GM12878 (cell line): ENCODE measurements at regions not wholly inside any gene's neighbourhood (a gene's known extent, or its start where the extent isn't known, plus 50 kb on each side); places are given as distances from the start of the nearest gene placed in this dataset.

ENCODE experiments used
- ATAC-seq: fragments of 200-7000 bp; cut with Tn5 transposase; 3 replicates; pipeline ENCODE4 v1.9.1; 2020; ENCODE audit warnings: mild to moderate bottlenecking, moderate library complexity
- BruUV-seq: library from RNA; stranded (reverse); fragments of 400-500 nt; replicated peaks from 2 replicates; lab custom pipeline; 2021; lab: Mats Ljungman, UMichigan
- CTCF ChIA-PET: fragments of 300-600 bp; sonication (Branson Sonifier 250); formaldehyde crosslinking; extraction: SDS; loops from one replicate; lab custom pipeline; 2021; ENCODE audit warnings: inconsistent platforms; lab: Yijun Ruan, JAX
- POLR2A ChIA-PET: fragments of 350-600 bp; formaldehyde crosslinking; extraction: SDS; loops from one replicate; lab custom pipeline; 2021; ENCODE audit warnings: inconsistent platforms; lab: Charles Lee
- RAD21 ChIA-PET: fragments of 300-600 bp; sonication (Branson Sonifier 250); formaldehyde crosslinking; loops from one replicate; lab custom pipeline; 2023; ENCODE audit warnings: antibody characterized with exemption; ENCODE audit not compliant: unreplicated experiment; lab: Charles Lee
- SMC1A ChIA-PET: fragments of 300-600 bp; sonication (Branson Sonifier 250); formaldehyde crosslinking; loops from one replicate; lab custom pipeline; 2023; ENCODE audit not compliant: unreplicated experiment, uncharacterized antibody; lab: Charles Lee
- DNase-seq: peaks from one replicate; pipeline ENCODE4 v3.0.0-alpha.2; 2011; ENCODE audit warnings: low read depth, low spot score
- FAIRE-seq: peaks from 3 replicates; lab custom pipeline; 2011; peaks lifted over from hg19 to GRCh38; lab: Jason Lieb, UNC
- H2AFZ ChIP-seq: 2 replicates; pipeline ENCODE4 v1.6.0; 2011; ENCODE audit warnings: low read depth, low read length, control low read depth; ENCODE audit not compliant: control insufficient read depth
- H3K27ac ChIP-seq: 2 replicates; pipeline ENCODE4 v1.5.1; 2011; ENCODE audit warnings: control low read depth; ENCODE audit not compliant: control insufficient read depth, insufficient read depth
- H3K27me3 ChIP-seq, 2 experiments: replicated peaks in 1 of 2; 2 replicates each; pipeline versions ENCODE4 v1.6.0 to v1.6.1; 2011; ENCODE audit warnings: low read length in 1 of 2; ENCODE audit not compliant: control insufficient read depth in 2 of 2, insufficient read depth in 2 of 2
- H3K36me3 ChIP-seq, 2 experiments: 2 replicates each; pipeline ENCODE4 v1.5.1; 2011; ENCODE audit warnings: low read length in 1 of 2; ENCODE audit not compliant: control insufficient read depth in 2 of 2, insufficient read depth in 2 of 2
- H3K4me1 ChIP-seq: 2 replicates; pipeline ENCODE4 v1.6.1; 2011; ENCODE audit warnings: mild to moderate bottlenecking, low read length, moderate library complexity, mixed read lengths; ENCODE audit not compliant: control insufficient read depth, insufficient read depth
- H3K4me2 ChIP-seq: 2 replicates; pipeline ENCODE4 v1.6.0; 2011; ENCODE audit warnings: control low read depth; ENCODE audit not compliant: control insufficient read depth, insufficient read depth
- H3K4me3 ChIP-seq: fragments of 200-600 bp; sonication (generic); 2 replicates; pipeline ENCODE4 v1.5.1; 2016
- H3K79me2 ChIP-seq: 2 replicates; pipeline ENCODE4 v1.6.0; 2011; ENCODE audit warnings: low read length; ENCODE audit not compliant: control insufficient read depth, insufficient read depth
- H3K9ac ChIP-seq: 2 replicates; pipeline ENCODE4 v1.8.0; 2011; ENCODE audit warnings: low read length, control low read depth, mixed read lengths; ENCODE audit not compliant: control insufficient read depth, insufficient read depth
- H3K9me3 ChIP-seq: replicated peaks from 3 replicates; pipeline ENCODE4 v1.5.1; 2011; ENCODE audit warnings: mild to moderate bottlenecking, low read length; ENCODE audit not compliant: control insufficient read depth, insufficient read depth
- H4K20me1 ChIP-seq: 2 replicates; pipeline ENCODE4 v1.6.0; 2011; ENCODE audit not compliant: control insufficient read depth, insufficient read depth
- BACH1 ChIP-seq: fragments of 450-650 bp; IDR thresholded peaks from 2 replicates; pipeline ENCODE4 v1.6.1; 2017; ENCODE audit warnings: mild to moderate bottlenecking, borderline replicate concordance
- CEBPB ChIP-seq, 2 experiments: fragments of 150-350 bp in 1 of 2; IDR thresholded peaks; 2 replicates each; pipeline ENCODE4 v1.6.1; 2012 to 2014; ENCODE audit warnings: low read depth in 2 of 2, low read length in 2 of 2, borderline replicate concordance in 1 of 2, inconsistent platforms in 1 of 2
- FOXK2 ChIP-seq: fragments of 450-650 bp; IDR thresholded peaks from 2 replicates; pipeline ENCODE4 v1.6.1; 2017; ENCODE audit warnings: mild to moderate bottlenecking, moderate library complexity
- HDAC2 ChIP-seq: fragments of 200-600 bp; sonication (generic); IDR thresholded peaks from 2 replicates; pipeline ENCODE4 v1.6.1; 2017
- IRF5 ChIP-seq: fragments of 450-650 bp; IDR thresholded peaks from 2 replicates; pipeline ENCODE4 v1.6.1; 2017; ENCODE audit warnings: borderline replicate concordance
- RUNX3 ChIP-seq: IDR thresholded peaks from 2 replicates; pipeline ENCODE4 v1.6.1; 2012; ENCODE audit warnings: low read length, inconsistent platforms
- SMAD5 ChIP-seq: IDR thresholded peaks from 2 replicates; pipeline ENCODE4 v1.6.1; 2016; ENCODE audit warnings: antibody characterized with exemption, low read depth
- SMC3 ChIP-seq: IDR thresholded peaks from 2 replicates; pipeline ENCODE4 v1.6.1; 2011; ENCODE audit warnings: low read length, improper control_type of control experiment, borderline replicate concordance
- TAF1 ChIP-seq: IDR thresholded peaks from 2 replicates; pipeline ENCODE4 v1.6.1; 2011; ENCODE audit warnings: mild to moderate bottlenecking, low read depth, low read length, borderline replicate concordance
- TBL1XR1 ChIP-seq: IDR thresholded peaks from 2 replicates; pipeline ENCODE4 v1.6.1; 2012; ENCODE audit warnings: low read depth, low read length, improper control_type of control experiment
- WGBS: methylation state at CpG from one replicate; pipeline ENCODE4 v1.1.6; 2016; ENCODE audit warnings: low lambda C conversion rate; ENCODE audit not compliant: insufficient replicate concordance, insufficient coverage; ENCODE audit errors: missing lambda C conversion rate; 5-methylcytosine and 5-hydroxymethylcytosine counted together
- in situ Hi-C: fragments of 300-500 bp; cut with MboI; formaldehyde crosslinking; loops from 9 replicates; pipeline ENCODE4 v1.14.3; 2018; ENCODE audit warnings: mixed read lengths
- intact Hi-C: fragments of 100-400 bp; cut with micrococcal nuclease; formaldehyde crosslinking; loops from one replicate; pipeline ENCODE4 v1.14.2; 2022; ENCODE audit not compliant: unreplicated experiment
- TF ChIP-seq, protein P1 (sequence below): IDR thresholded peaks from 2 replicates; pipeline ENCODE4 v1.6.1; 2011; ENCODE audit warnings: mild to moderate bottlenecking, low read depth, low read length, moderate library complexity; ENCODE audit not compliant: insufficient replicate concordance
- TF ChIP-seq, protein P2 (sequence below): fragments of 450-650 bp; IDR thresholded peaks from 2 replicates; pipeline ENCODE4 v1.6.1; 2017; ENCODE audit warnings: mild to moderate bottlenecking, low read depth, inconsistent platforms; ENCODE audit not compliant: poor library complexity, severe bottlenecking

- Histone ChIP-seq H3K9ac (no peak overlapping the region), H3K36me3 (no peaks in the 10 kb centered on the region), H3K4me1 (no peaks in the 10 kb centered on the region), H3K4me2 (no peak overlapping the region), H2AFZ (no peak overlapping the region)
- no peak for FAIRE-seq
- RAD21 ChIA-PET: no interaction called here
- intact Hi-C loops: no loop called here
- DNase-seq: no peak
- in situ Hi-C loops: no loop called here
- TF ChIP-seq IRF5: no peak
- TF ChIP-seq, all 136 proteins: peak for 0
- Histone ChIP-seq H3K27ac (no peak overlapping the region), H3K9me3 (no peaks in the 10 kb centered on the region), H3K27me3 (no peaks in the 10 kb centered on the region), H3K4me3 (no peak overlapping the region), H4K20me1 (no peaks in the 10 kb centered on the region), H3K79me2 (no peaks in the 10 kb centered on the region)
- 0% methylated on average over 2 of the region's 2 CpGs for WGBS
- ATAC-seq: no peak
- ChIA-PET POLR2A (no interaction called here), SMC1A (no interaction called here), CTCF (no interaction called here)
- no TSS peak for BruUV-seq
Measured at GRCh38 chr14:38524636-38525509, 269.0 kb upstream of the CLEC14A start.

- SMC1A ChIA-PET: no interaction called here
- in situ Hi-C loops: no loop called here
- TF ChIP-seq RUNX3 (no peak), SMAD5 (no peak), TAF1 (no peak), BACH1 (no peak), CEBPB (IDR thresholded peaks at IDR 0.05; ENCODE audit: borderline replicate concordance in 1 of 2, low read depth in 2 of 2, low read length in 2 of 2) (no peak), HDAC2 (no peak), SMC3 (no peak), TBL1XR1 (no peak), FOXK2 (no peak)
- TF ChIP-seq, protein P1, sequence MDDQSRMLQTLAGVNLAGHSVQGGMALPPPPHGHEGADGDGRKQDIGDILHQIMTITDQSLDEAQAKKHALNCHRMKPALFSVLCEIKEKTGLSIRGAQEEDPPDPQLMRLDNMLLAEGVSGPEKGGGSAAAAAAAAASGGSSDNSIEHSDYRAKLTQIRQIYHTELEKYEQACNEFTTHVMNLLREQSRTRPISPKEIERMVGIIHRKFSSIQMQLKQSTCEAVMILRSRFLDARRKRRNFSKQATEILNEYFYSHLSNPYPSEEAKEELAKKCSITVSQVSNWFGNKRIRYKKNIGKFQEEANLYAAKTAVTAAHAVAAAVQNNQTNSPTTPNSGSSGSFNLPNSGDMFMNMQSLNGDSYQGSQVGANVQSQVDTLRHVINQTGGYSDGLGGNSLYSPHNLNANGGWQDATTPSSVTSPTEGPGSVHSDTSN: no peak
- TF ChIP-seq, protein P2, sequence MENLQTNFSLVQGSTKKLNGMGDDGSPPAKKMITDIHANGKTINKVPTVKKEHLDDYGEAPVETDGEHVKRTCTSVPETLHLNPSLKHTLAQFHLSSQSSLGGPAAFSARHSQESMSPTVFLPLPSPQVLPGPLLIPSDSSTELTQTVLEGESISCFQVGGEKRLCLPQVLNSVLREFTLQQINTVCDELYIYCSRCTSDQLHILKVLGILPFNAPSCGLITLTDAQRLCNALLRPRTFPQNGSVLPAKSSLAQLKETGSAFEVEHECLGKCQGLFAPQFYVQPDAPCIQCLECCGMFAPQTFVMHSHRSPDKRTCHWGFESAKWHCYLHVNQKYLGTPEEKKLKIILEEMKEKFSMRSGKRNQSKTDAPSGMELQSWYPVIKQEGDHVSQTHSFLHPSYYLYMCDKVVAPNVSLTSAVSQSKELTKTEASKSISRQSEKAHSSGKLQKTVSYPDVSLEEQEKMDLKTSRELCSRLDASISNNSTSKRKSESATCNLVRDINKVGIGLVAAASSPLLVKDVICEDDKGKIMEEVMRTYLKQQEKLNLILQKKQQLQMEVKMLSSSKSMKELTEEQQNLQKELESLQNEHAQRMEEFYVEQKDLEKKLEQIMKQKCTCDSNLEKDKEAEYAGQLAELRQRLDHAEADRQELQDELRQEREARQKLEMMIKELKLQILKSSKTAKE: no peak
Measured at GRCh38 chr14:38522724-38523123, 266.8 kb upstream of the CLEC14A start.

More at GRCh38 chr14:38522724-38523123, 266.8 kb upstream of the CLEC14A start:
- DNase-seq: no peak
- H3K79me2 ChIP-seq: no peaks in the 10 kb centered on the region
- no peak for FAIRE-seq
- no peak overlapping the region for H3K9ac ChIP-seq
- H2AFZ ChIP-seq: no peak overlapping the region
- no peaks in the 10 kb centered on the region for H4K20me1 ChIP-seq
- ChIA-PET CTCF (no interaction called here), POLR2A (no interaction called here), RAD21 (no interaction called here)
- no peak overlapping the region for H3K27ac ChIP-seq
- WGBS: 19% methylated on average over 3 of the region's 3 CpGs
- H3K9me3 ChIP-seq: no peaks in the 10 kb centered on the region
- no peak overlapping the region for H3K4me3 ChIP-seq
- no peaks in the 10 kb centered on the region for H3K4me1 ChIP-seq
- ATAC-seq: no peak
- no peaks in the 10 kb centered on the region for H3K36me3 ChIP-seq
- H3K27me3 ChIP-seq: no peaks in the 10 kb centered on the region
- intact Hi-C loops: no loop called here
- no TSS peak for BruUV-seq
- H3K4me2 ChIP-seq: no peak overlapping the region
